ENCODE measurements at regions not wholly inside any gene's neighbourhood (a gene's known extent, or its start where the extent isn't known, plus 50 kb on each side); places are given as distances from the start of the nearest gene placed in this dataset.

- Histone ChIP-seq H2AFZ (ENCODE audit: low read depth, low read length) (no peak overlapping the region), H3K27me3 (ENCODE audit: control insufficient read depth in 2 of 2, insufficient read depth in 2 of 2, low read length in 2 of 2) (no peaks in the 10 kb centered on the region), H3K27ac (ENCODE audit: insufficient read depth, low read depth, low read length) (no peak overlapping the region), H3K9ac (replicated peaks; ENCODE audit: extremely low read depth, insufficient read depth, low read length) (no peak overlapping the region), H3K36me3 (ENCODE audit: control insufficient read depth in 2 of 2, extremely low read depth in 1 of 2, insufficient read depth in 2 of 2, low read length in 2 of 2) (no peaks in the 10 kb centered on the region), H4K20me1 (replicated peaks; ENCODE audit: control insufficient read depth, extremely low read depth, insufficient read depth, low read length) (no peaks in the 10 kb centered on the region), H3K9me3 (replicated peaks; ENCODE audit: control insufficient read depth, insufficient read depth, low read length) (no peaks in the 10 kb centered on the region), H3K79me2 (ENCODE audit: control insufficient read depth, insufficient read depth, low read length) (no peaks in the 10 kb centered on the region), H3K9me1 (replicated peaks; ENCODE audit: control insufficient read depth, extremely low read depth, insufficient read depth, low read length) (no peaks in the 10 kb centered on the region), H3K4me2 (ENCODE audit: insufficient read depth, low read length) (no peak overlapping the region), H3K4me1 (ENCODE audit: control insufficient read depth, extremely low read depth, insufficient read depth, low read length) (no peaks in the 10 kb centered on the region), H3K4me3 (replicated peaks in 1 of 3; ENCODE audit: insufficient read depth in 1 of 3, low read depth in 1 of 3, low read length in 3 of 3) (no peak overlapping the region)
- BruUV-seq (replicated peaks), result no TSS peak
- DNase-seq (ENCODE audit: low read depth, low spot score), result no peak
- ChIA-PET POLR2A (no interaction called here), CTCF (no interaction called here)
- no peak for TF ChIP-seq EZH2 (IDR thresholded peaks at IDR 0.05; ENCODE audit: borderline replicate concordance, low read depth, low read length, severe bottlenecking)
- dilution Hi-C loops (cut with MboI; ENCODE audit: extremely low pct_ligation_motif_present, low sequenced_read_pairs) (no loop called here), intact Hi-C loops (cut with micrococcal nuclease) (no loop called here)
- no peak for FAIRE-seq
These were observed 176.8 kb upstream of the SUCLG2 start for GRCh38 chr3:67831262-67831661.

DNA sequence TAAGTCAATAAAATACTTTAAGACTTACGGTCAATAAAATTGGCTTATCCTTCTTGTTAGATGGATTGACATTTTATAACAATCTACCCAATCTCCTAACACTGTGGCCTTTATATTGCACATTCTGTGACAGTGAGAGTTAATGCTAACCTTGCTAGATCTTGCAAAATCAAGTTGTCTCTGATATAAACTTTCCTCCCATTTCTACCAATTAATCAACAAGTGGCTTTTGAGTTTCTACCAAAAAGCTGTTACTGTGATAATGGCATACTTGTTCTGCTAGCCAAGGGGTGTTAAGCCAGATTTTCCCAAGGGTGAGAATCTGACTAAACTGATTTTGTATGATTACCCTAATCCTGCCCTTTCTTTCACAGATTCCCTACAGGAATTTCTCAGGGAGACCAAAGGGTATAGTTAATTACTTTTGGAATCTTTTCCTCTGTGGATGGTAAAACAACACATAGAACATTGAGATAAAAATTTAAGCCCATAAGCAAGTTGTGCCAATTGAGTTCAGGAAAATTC lies 174.1 kb upstream of the SUCLG2 start:
- ChIA-PET CTCF (no interaction called here), POLR2A (no interaction called here)
- no peak overlapping the region for H3K4me2 ChIP-seq (ENCODE audit: insufficient read depth, low read length)
- TF ChIP-seq GATA2 (IDR thresholded peaks at IDR 0.05; ENCODE audit: insufficient read depth, insufficient read length, low read depth, low read length), result no peak
- no peak for TF ChIP-seq EZH2 (IDR thresholded peaks at IDR 0.05; ENCODE audit: borderline replicate concordance, low read depth, low read length, severe bottlenecking)
- TF ChIP-seq, protein P1, sequence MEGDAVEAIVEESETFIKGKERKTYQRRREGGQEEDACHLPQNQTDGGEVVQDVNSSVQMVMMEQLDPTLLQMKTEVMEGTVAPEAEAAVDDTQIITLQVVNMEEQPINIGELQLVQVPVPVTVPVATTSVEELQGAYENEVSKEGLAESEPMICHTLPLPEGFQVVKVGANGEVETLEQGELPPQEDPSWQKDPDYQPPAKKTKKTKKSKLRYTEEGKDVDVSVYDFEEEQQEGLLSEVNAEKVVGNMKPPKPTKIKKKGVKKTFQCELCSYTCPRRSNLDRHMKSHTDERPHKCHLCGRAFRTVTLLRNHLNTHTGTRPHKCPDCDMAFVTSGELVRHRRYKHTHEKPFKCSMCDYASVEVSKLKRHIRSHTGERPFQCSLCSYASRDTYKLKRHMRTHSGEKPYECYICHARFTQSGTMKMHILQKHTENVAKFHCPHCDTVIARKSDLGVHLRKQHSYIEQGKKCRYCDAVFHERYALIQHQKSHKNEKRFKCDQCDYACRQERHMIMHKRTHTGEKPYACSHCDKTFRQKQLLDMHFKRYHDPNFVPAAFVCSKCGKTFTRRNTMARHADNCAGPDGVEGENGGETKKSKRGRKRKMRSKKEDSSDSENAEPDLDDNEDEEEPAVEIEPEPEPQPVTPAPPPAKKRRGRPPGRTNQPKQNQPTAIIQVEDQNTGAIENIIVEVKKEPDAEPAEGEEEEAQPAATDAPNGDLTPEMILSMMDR (IDR thresholded peaks at IDR 0.05; ENCODE audit: extremely low read depth in 1 of 2, insufficient read depth in 1 of 2, low read depth in 1 of 2, low read length in 2 of 2), result no peak
- TF ChIP-seq JUN (IDR thresholded peaks at IDR 0.05; ENCODE audit: borderline replicate concordance, insufficient read depth, insufficient read length, low read depth), result no peak
- no peak for TF ChIP-seq FOS (IDR thresholded peaks at IDR 0.05; ENCODE audit: borderline replicate concordance, insufficient read depth, low read length)
- TF ChIP-seq POLR2AphosphoS5 (IDR thresholded peaks at IDR 0.05; ENCODE audit: insufficient read depth, low read depth, low read length), result no peak
- TF ChIP-seq MYC (IDR thresholded peaks at IDR 0.05; ENCODE audit: low read depth, low read length), result no peak
- TF ChIP-seq, protein P2, sequence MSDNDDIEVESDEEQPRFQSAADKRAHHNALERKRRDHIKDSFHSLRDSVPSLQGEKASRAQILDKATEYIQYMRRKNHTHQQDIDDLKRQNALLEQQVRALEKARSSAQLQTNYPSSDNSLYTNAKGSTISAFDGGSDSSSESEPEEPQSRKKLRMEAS (IDR thresholded peaks at IDR 0.05; ENCODE audit: insufficient read depth, insufficient read length), result no peak
- TF ChIP-seq POLR2A (IDR thresholded peaks at IDR 0.05; ENCODE audit: low read depth, low read length), result no peak
- H3K4me3 ChIP-seq (replicated peaks in 1 of 3; ENCODE audit: insufficient read depth in 1 of 3, low read depth in 1 of 3, low read length in 3 of 3), result no peak overlapping the region
- no peaks in the 10 kb centered on the region for H3K36me3 ChIP-seq (ENCODE audit: control insufficient read depth in 2 of 2, extremely low read depth in 1 of 2, insufficient read depth in 2 of 2, low read length in 2 of 2)
- intact Hi-C loops (cut with micrococcal nuclease) (no loop called here), dilution Hi-C loops (cut with MboI; ENCODE audit: extremely low pct_ligation_motif_present, low sequenced_read_pairs) (no loop called here)
- no peaks in the 10 kb centered on the region for H3K9me3 ChIP-seq (replicated peaks; ENCODE audit: control insufficient read depth, insufficient read depth, low read length)
- no peaks in the 10 kb centered on the region for H3K9me1 ChIP-seq (replicated peaks; ENCODE audit: control insufficient read depth, extremely low read depth, insufficient read depth, low read length)
- H3K27ac ChIP-seq (ENCODE audit: insufficient read depth, low read depth, low read length), result no peak overlapping the region
- no peak overlapping the region for H2AFZ ChIP-seq (ENCODE audit: low read depth, low read length)
- no peaks in the 10 kb centered on the region for H3K27me3 ChIP-seq (ENCODE audit: control insufficient read depth in 2 of 2, insufficient read depth in 2 of 2, low read length in 2 of 2)
- DNase-seq (ENCODE audit: low read depth, low spot score) (no peak), FAIRE-seq (no peak)
- H3K79me2 ChIP-seq (ENCODE audit: control insufficient read depth, insufficient read depth, low read length), result no peaks in the 10 kb centered on the region
- BruUV-seq (replicated peaks), result no TSS peak
- H3K9ac ChIP-seq (replicated peaks; ENCODE audit: extremely low read depth, insufficient read depth, low read length), result no peak overlapping the region
- H4K20me1 ChIP-seq (replicated peaks; ENCODE audit: control insufficient read depth, extremely low read depth, insufficient read depth, low read length), result no peaks in the 10 kb centered on the region
- no peaks in the 10 kb centered on the region for H3K4me1 ChIP-seq (ENCODE audit: control insufficient read depth, extremely low read depth, insufficient read depth, low read length)

Measured in endothelial cell of umbilical vein (primary cell).